Astrocyte (in vitro differentiated cells and primary cell): ENCODE measurements at regions not wholly inside any gene's neighbourhood (a gene's known extent, or its start where the extent isn't known, plus 50 kb on each side); places are given as distances from the start of the nearest gene placed in this dataset.

Experiments
- DNase-seq: peaks from one replicate; pipeline ENCODE4 v3.0.0-alpha.2; 2010; ENCODE audit warnings: low read depth
- FAIRE-seq: peaks from 2 replicates; lab custom pipeline; 2011; peaks lifted over from hg19 to GRCh38; lab: Jason Lieb, UNC
- H2AFZ ChIP-seq: 2 replicates; pipeline ENCODE4 v1.6.0; 2012; ENCODE audit warnings: low read depth, low read length, inconsistent platforms
- H3K27ac ChIP-seq: 2 replicates; pipeline ENCODE4 v1.5.1; 2011; ENCODE audit warnings: low read depth, low read length, inconsistent platforms
- H3K27me3 ChIP-seq: 2 replicates; pipeline ENCODE4 v1.6.0; 2011; ENCODE audit warnings: low read length, inconsistent platforms; ENCODE audit not compliant: insufficient read depth
- H3K36me3 ChIP-seq: 2 replicates; pipeline ENCODE4 v1.5.1; 2011; ENCODE audit warnings: low read length, inconsistent platforms; ENCODE audit not compliant: insufficient read depth
- H3K4me1 ChIP-seq: 2 replicates; pipeline ENCODE4 v1.5.1; 2011; ENCODE audit warnings: low read length, inconsistent platforms; ENCODE audit not compliant: insufficient read depth
- H3K4me2 ChIP-seq: 2 replicates; pipeline ENCODE4 v1.6.0; 2012; ENCODE audit warnings: low read length, inconsistent platforms
- H3K4me3 ChIP-seq: 2 replicates; pipeline ENCODE4 v1.5.1; 2011; ENCODE audit warnings: low read depth, mild to moderate bottlenecking, low read length, inconsistent platforms; ENCODE audit not compliant: insufficient read depth
- H3K79me2 ChIP-seq: 2 replicates; pipeline ENCODE4 v1.6.0; 2012; ENCODE audit warnings: mild to moderate bottlenecking, low read length, inconsistent platforms; ENCODE audit not compliant: insufficient read depth
- H3K9ac ChIP-seq: 2 replicates; pipeline ENCODE4 v1.6.0; 2012; ENCODE audit warnings: mild to moderate bottlenecking, low read length, inconsistent platforms
- H3K9me3 ChIP-seq: 2 replicates; pipeline ENCODE4 v1.5.1; 2012; ENCODE audit warnings: low read depth, mild to moderate bottlenecking, low read length, inconsistent platforms; ENCODE audit not compliant: insufficient read depth
- H4K20me1 ChIP-seq: 2 replicates; pipeline ENCODE4 v1.6.0; 2012; ENCODE audit warnings: low read length, inconsistent platforms; ENCODE audit not compliant: insufficient read depth
- H3K27ac Mint-ChIP-seq: one replicate; pipeline ENCODE4 v1.8.0; 2021; ENCODE audit warnings: mild to moderate bottlenecking, mixed read lengths; ENCODE audit not compliant: unreplicated experiment
- H3K27me3 Mint-ChIP-seq: one replicate; pipeline ENCODE4 v1.8.0; 2021; ENCODE audit warnings: low read depth, mixed read lengths; ENCODE audit not compliant: unreplicated experiment
- H3K36me3 Mint-ChIP-seq: one replicate; pipeline ENCODE4 v1.8.0; 2021; ENCODE audit warnings: low read depth, mixed read lengths; ENCODE audit not compliant: unreplicated experiment
- H3K4me1 Mint-ChIP-seq: one replicate; pipeline ENCODE4 v1.8.0; 2021; ENCODE audit warnings: low read depth, mixed read lengths; ENCODE audit not compliant: unreplicated experiment
- H3K4me3 Mint-ChIP-seq: one replicate; pipeline ENCODE4 v1.8.0; 2021; ENCODE audit warnings: mild to moderate bottlenecking, moderate library complexity, mixed read lengths; ENCODE audit not compliant: unreplicated experiment
- H3K9me3 Mint-ChIP-seq: one replicate; pipeline ENCODE4 v1.8.0; 2021; ENCODE audit warnings: mild to moderate bottlenecking, mixed read lengths; ENCODE audit not compliant: unreplicated experiment
- CTCF ChIP-seq: IDR thresholded peaks from 2 replicates; pipeline ENCODE4 v1.5.1; 2011; ENCODE audit warnings: low read depth, mild to moderate bottlenecking, inconsistent platforms, low read length, moderate library complexity; ENCODE audit not compliant: insufficient read depth
- EZH2 ChIP-seq: IDR thresholded peaks from 2 replicates; pipeline ENCODE4 v1.6.1; 2012; ENCODE audit warnings: mild to moderate bottlenecking, low read length, inconsistent platforms; ENCODE audit not compliant: insufficient read depth

- no peak overlapping the region for H3K9ac ChIP-seq
- Mint-ChIP-seq H3K4me3 (no peak overlapping the region), H3K36me3 (peaks cover under 1% of the 10 kb centered on the region), H3K27ac (no peak overlapping the region), H3K4me1 (no peaks in the 10 kb centered on the region), H3K9me3 (no peaks in the 10 kb centered on the region), H3K27me3 (peaks cover 39% of the 10 kb centered on the region)
- no peak overlapping the region for H2AFZ ChIP-seq
- H3K27ac ChIP-seq = no peak overlapping the region
- H3K4me1 ChIP-seq = peaks cover 10% of the 10 kb centered on the region
- H3K36me3 ChIP-seq = no peaks in the 10 kb centered on the region
- H3K27me3 ChIP-seq = peaks cover 37% of the 10 kb centered on the region
- H4K20me1 ChIP-seq = no peaks in the 10 kb centered on the region
- no peaks in the 10 kb centered on the region for H3K79me2 ChIP-seq
- DNase-seq = no peak
- TF ChIP-seq EZH2 (no peak), CTCF (no peak)
- no peaks in the 10 kb centered on the region for H3K9me3 ChIP-seq
- H3K4me3 ChIP-seq = no peak overlapping the region
- FAIRE-seq = no peak
- H3K4me2 ChIP-seq = no peak overlapping the region
Measured at GRCh38 chr21:39083377-39084008, 99.8 kb downstream of the PSMG1 start.

- no peak for TF ChIP-seq CTCF
- TF ChIP-seq EZH2 = no peak
- Mint-ChIP-seq H3K27ac (no peak overlapping the region), H3K4me1 (no peaks in the 10 kb centered on the region), H3K9me3 (no peaks in the 10 kb centered on the region), H3K36me3 (no peaks in the 10 kb centered on the region), H3K4me3 (no peak overlapping the region), H3K27me3 (peaks cover 39% of the 10 kb centered on the region)
- Histone ChIP-seq H3K4me1 (peaks cover 9% of the 10 kb centered on the region), H3K27me3 (peaks cover 37% of the 10 kb centered on the region), H4K20me1 (no peaks in the 10 kb centered on the region), H3K9me3 (no peaks in the 10 kb centered on the region), H2AFZ (no peak overlapping the region), H3K4me2 (no peak overlapping the region), H3K79me2 (no peaks in the 10 kb centered on the region), H3K36me3 (no peaks in the 10 kb centered on the region), H3K9ac (no peak overlapping the region), H3K4me3 (no peak overlapping the region), H3K27ac (no peak overlapping the region)
- DNase-seq = no peak
- no peak for FAIRE-seq
Measured at GRCh38 chr21:39082656-39083376, 100.4 kb downstream of the PSMG1 start.

- TF ChIP-seq CTCF = no peak
- no peak for TF ChIP-seq EZH2
- Histone ChIP-seq H3K9me3 (no peaks in the 10 kb centered on the region), H3K4me3 (no peak overlapping the region), H3K9ac (no peak overlapping the region), H3K36me3 (no peaks in the 10 kb centered on the region), H3K79me2 (no peaks in the 10 kb centered on the region), H3K4me1 (no peaks in the 10 kb centered on the region), H4K20me1 (no peaks in the 10 kb centered on the region), H2AFZ (no peak overlapping the region), H3K27me3 (peaks cover 33% of the 10 kb centered on the region), H3K27ac (no peak overlapping the region), H3K4me2 (no peak overlapping the region)
- DNase-seq (no peak), FAIRE-seq (no peak)
- no peaks in the 10 kb centered on the region for H3K4me1 Mint-ChIP-seq
- H3K9me3 Mint-ChIP-seq = peaks cover 3% of the 10 kb centered on the region
- no peak overlapping the region for H3K27ac Mint-ChIP-seq
- H3K4me3 Mint-ChIP-seq = no peak overlapping the region
- H3K36me3 Mint-ChIP-seq = no peaks in the 10 kb centered on the region
- H3K27me3 Mint-ChIP-seq = peaks cover 27% of the 10 kb centered on the region
Measured at GRCh38 chr21:39080366-39080765, 102.9 kb downstream of the PSMG1 start.
